ENCODE measurements at regions not wholly inside any gene's neighbourhood (a gene's known extent, or its start where the extent isn't known, plus 50 kb on each side); places are given as distances from the start of the nearest gene placed in this dataset.

- Histone ChIP-seq H3K4me1 (ENCODE audit: control insufficient read depth, insufficient read depth, low read length) (peaks cover 3% of the 10 kb centered on the region), H3K36me3 (ENCODE audit: control insufficient read depth, insufficient read depth, low read length) (no peaks in the 10 kb centered on the region), H3K27ac (ENCODE audit: low read length) (no peak overlapping the region), H3K9me3 (replicated peaks; ENCODE audit: control insufficient read depth, low read depth, low read length) (no peaks in the 10 kb centered on the region), H3K4me3 (ENCODE audit: low read length) (no peak overlapping the region), H3K27me3 (ENCODE audit: control insufficient read depth, insufficient read depth, low read length) (no peaks in the 10 kb centered on the region)
- no peak for DNase-seq
- WGBS (ENCODE audit: insufficient coverage): 88% methylated on average over 1 of the region's 6 CpGs
These were observed 205.0 kb downstream of the UBE2E3 start for GRCh38 chr2:181185421-181185820.

- Histone ChIP-seq H3K4me1 (ENCODE audit: control insufficient read depth, insufficient read depth, low read length) (peaks cover 3% of the 10 kb centered on the region), H3K27ac (ENCODE audit: low read length) (no peak overlapping the region), H3K36me3 (ENCODE audit: control insufficient read depth, insufficient read depth, low read length) (no peaks in the 10 kb centered on the region), H3K4me3 (ENCODE audit: low read length) (no peak overlapping the region), H3K27me3 (ENCODE audit: control insufficient read depth, insufficient read depth, low read length) (no peaks in the 10 kb centered on the region), H3K9me3 (replicated peaks; ENCODE audit: control insufficient read depth, low read depth, low read length) (no peaks in the 10 kb centered on the region)
- DNase-seq: no peak
- no CpG with 5 or more reads among the region's 4 CpGs for WGBS (ENCODE audit: insufficient coverage)
These were observed 205.5 kb downstream of the UBE2E3 start for GRCh38 chr2:181185948-181186347.

- no peak for DNase-seq
- H3K9me3 ChIP-seq (replicated peaks; ENCODE audit: control insufficient read depth, low read depth, low read length): no peaks in the 10 kb centered on the region
- H3K4me1 ChIP-seq (ENCODE audit: control insufficient read depth, insufficient read depth, low read length): peaks cover 3% of the 10 kb centered on the region
- no peaks in the 10 kb centered on the region for H3K36me3 ChIP-seq (ENCODE audit: control insufficient read depth, insufficient read depth, low read length)
- no peak overlapping the region for H3K4me3 ChIP-seq (ENCODE audit: low read length)
- no CpG with 5 or more reads among the region's 4 CpGs for WGBS (ENCODE audit: insufficient coverage)
- H3K27ac ChIP-seq (ENCODE audit: low read length): no peak overlapping the region
- no peaks in the 10 kb centered on the region for H3K27me3 ChIP-seq (ENCODE audit: control insufficient read depth, insufficient read depth, low read length)
These were observed 208.2 kb downstream of the UBE2E3 start for GRCh38 chr2:181188605-181189004.

- Histone ChIP-seq H3K36me3 (ENCODE audit: control insufficient read depth, insufficient read depth, low read length) (no peaks in the 10 kb centered on the region), H3K9me3 (replicated peaks; ENCODE audit: control insufficient read depth, low read depth, low read length) (no peaks in the 10 kb centered on the region), H3K4me3 (ENCODE audit: low read length) (no peak overlapping the region), H3K27me3 (ENCODE audit: control insufficient read depth, insufficient read depth, low read length) (no peaks in the 10 kb centered on the region), H3K4me1 (ENCODE audit: control insufficient read depth, insufficient read depth, low read length) (peaks cover 3% of the 10 kb centered on the region), H3K27ac (ENCODE audit: low read length) (no peak overlapping the region)
- WGBS (ENCODE audit: insufficient coverage): no CpG with 5 or more reads among the region's 1 CpG
- no peak for DNase-seq
These were observed 209.5 kb downstream of the UBE2E3 start for GRCh38 chr2:181189951-181190350.

- Histone ChIP-seq H3K27ac (ENCODE audit: low read length) (no peak overlapping the region), H3K9me3 (replicated peaks; ENCODE audit: control insufficient read depth, low read depth, low read length) (no peaks in the 10 kb centered on the region), H3K36me3 (ENCODE audit: control insufficient read depth, insufficient read depth, low read length) (no peaks in the 10 kb centered on the region), H3K27me3 (ENCODE audit: control insufficient read depth, insufficient read depth, low read length) (no peaks in the 10 kb centered on the region), H3K4me1 (ENCODE audit: control insufficient read depth, insufficient read depth, low read length) (peaks cover under 1% of the 10 kb centered on the region), H3K4me3 (ENCODE audit: low read length) (no peak overlapping the region)
- WGBS (ENCODE audit: insufficient coverage): no CpG with 5 or more reads among the region's 1 CpG
- DNase-seq: no peak
These were observed 210.3 kb downstream of the UBE2E3 start for GRCh38 chr2:181190711-181191110.

- no peak for DNase-seq
- H3K4me3 ChIP-seq (ENCODE audit: low read length): no peak overlapping the region
- WGBS (ENCODE audit: insufficient coverage): no CpG with 5 or more reads among the region's 1 CpG
- H3K27me3 ChIP-seq (ENCODE audit: control insufficient read depth, insufficient read depth, low read length): no peaks in the 10 kb centered on the region
- H3K4me1 ChIP-seq (ENCODE audit: control insufficient read depth, insufficient read depth, low read length): no peaks in the 10 kb centered on the region
- H3K9me3 ChIP-seq (replicated peaks; ENCODE audit: control insufficient read depth, low read depth, low read length): no peaks in the 10 kb centered on the region
- no peaks in the 10 kb centered on the region for H3K36me3 ChIP-seq (ENCODE audit: control insufficient read depth, insufficient read depth, low read length)
- H3K27ac ChIP-seq (ENCODE audit: low read length): no peak overlapping the region
These were observed 213.1 kb downstream of the UBE2E3 start for GRCh38 chr2:181193550-181193949.

GRCh38 chr2:181196401-181196800, 216.0 kb downstream of the UBE2E3 start:
- H3K27me3 ChIP-seq (ENCODE audit: control insufficient read depth, insufficient read depth, low read length): no peaks in the 10 kb centered on the region
- no peaks in the 10 kb centered on the region for H3K9me3 ChIP-seq (replicated peaks; ENCODE audit: control insufficient read depth, low read depth, low read length)
- WGBS (ENCODE audit: insufficient coverage): no CpG with 5 or more reads among the region's 4 CpGs
- H3K36me3 ChIP-seq (ENCODE audit: control insufficient read depth, insufficient read depth, low read length): no peaks in the 10 kb centered on the region
- H3K4me3 ChIP-seq (ENCODE audit: low read length): no peak overlapping the region
- DNase-seq: no peak
- no peaks in the 10 kb centered on the region for H3K4me1 ChIP-seq (ENCODE audit: control insufficient read depth, insufficient read depth, low read length)
- H3K27ac ChIP-seq (ENCODE audit: low read length): no peak overlapping the region

- no peaks in the 10 kb centered on the region for H3K36me3 ChIP-seq (ENCODE audit: control insufficient read depth, insufficient read depth, low read length)
- H3K27me3 ChIP-seq (ENCODE audit: control insufficient read depth, insufficient read depth, low read length): no peaks in the 10 kb centered on the region
- WGBS (ENCODE audit: insufficient coverage): no CpG with 5 or more reads among the region's 3 CpGs
- H3K9me3 ChIP-seq (replicated peaks; ENCODE audit: control insufficient read depth, low read depth, low read length): no peaks in the 10 kb centered on the region
- no peak overlapping the region for H3K27ac ChIP-seq (ENCODE audit: low read length)
- no peaks in the 10 kb centered on the region for H3K4me1 ChIP-seq (ENCODE audit: control insufficient read depth, insufficient read depth, low read length)
- H3K4me3 ChIP-seq (ENCODE audit: low read length): no peak overlapping the region
- DNase-seq: no peak
These were observed 216.8 kb downstream of the UBE2E3 start for GRCh38 chr2:181197140-181197760.

GRCh38 chr2:181198183-181198864, 217.9 kb downstream of the UBE2E3 start:
- WGBS (ENCODE audit: insufficient coverage): no CpG with 5 or more reads among the region's 1 CpG

GRCh38 chr2:181203412-181203811, 223.0 kb downstream of the UBE2E3 start:
- Histone ChIP-seq H3K9me3 (replicated peaks; ENCODE audit: control insufficient read depth, low read depth, low read length) (peaks cover 5% of the 10 kb centered on the region), H3K36me3 (ENCODE audit: control insufficient read depth, insufficient read depth, low read length) (no peaks in the 10 kb centered on the region), H3K4me3 (ENCODE audit: low read length) (no peak overlapping the region), H3K27ac (ENCODE audit: low read length) (no peak overlapping the region), H3K4me1 (ENCODE audit: control insufficient read depth, insufficient read depth, low read length) (no peaks in the 10 kb centered on the region), H3K27me3 (ENCODE audit: control insufficient read depth, insufficient read depth, low read length) (no peaks in the 10 kb centered on the region)
- DNase-seq: peak; percentile 36

More at GRCh38 chr2:181198183-181198864, 217.9 kb downstream of the UBE2E3 start:
- Histone ChIP-seq H3K9me3 (replicated peaks; ENCODE audit: control insufficient read depth, low read depth, low read length) (no peaks in the 10 kb centered on the region), H3K4me1 (ENCODE audit: control insufficient read depth, insufficient read depth, low read length) (no peaks in the 10 kb centered on the region), H3K36me3 (ENCODE audit: control insufficient read depth, insufficient read depth, low read length) (no peaks in the 10 kb centered on the region), H3K27me3 (ENCODE audit: control insufficient read depth, insufficient read depth, low read length) (no peaks in the 10 kb centered on the region), H3K4me3 (ENCODE audit: low read length) (no peak overlapping the region), H3K27ac (ENCODE audit: low read length) (no peak overlapping the region)
- no peak for DNase-seq

- Histone ChIP-seq H3K4me3 (ENCODE audit: low read length) (no peak overlapping the region), H3K9me3 (replicated peaks; ENCODE audit: control insufficient read depth, low read depth, low read length) (peaks cover 5% of the 10 kb centered on the region), H3K4me1 (ENCODE audit: control insufficient read depth, insufficient read depth, low read length) (no peaks in the 10 kb centered on the region), H3K27ac (ENCODE audit: low read length) (no peak overlapping the region), H3K36me3 (ENCODE audit: control insufficient read depth, insufficient read depth, low read length) (no peaks in the 10 kb centered on the region), H3K27me3 (ENCODE audit: control insufficient read depth, insufficient read depth, low read length) (no peaks in the 10 kb centered on the region)
- no peak for DNase-seq
These were observed 223.5 kb downstream of the UBE2E3 start for GRCh38 chr2:181203916-181204315.
